ENCODE measurements at regions not wholly inside any gene's neighbourhood (a gene's known extent, or its start where the extent isn't known, plus 50 kb on each side); places are given as distances from the start of the nearest gene placed in this dataset.

- H3K9ac ChIP-seq (replicated peaks; ENCODE audit: extremely low read depth, insufficient read depth, low read length), result no peak overlapping the region
- H4K20me1 ChIP-seq (replicated peaks; ENCODE audit: control insufficient read depth, extremely low read depth, insufficient read depth, low read length), result no peaks in the 10 kb centered on the region
- ChIA-PET POLR2A (no interaction called here), CTCF (interaction anchor here (1.2 kb wide), 1 partner anchor 8 kb away, joined by 3 read pairs; no protein-coding TSS in a partner anchor)
- no peak for TF ChIP-seq JUN (IDR thresholded peaks at IDR 0.05; ENCODE audit: borderline replicate concordance, insufficient read depth, insufficient read length, low read depth)
- no peak for TF ChIP-seq EZH2 (IDR thresholded peaks at IDR 0.05; ENCODE audit: borderline replicate concordance, low read depth, low read length, severe bottlenecking)
- no peak for TF ChIP-seq POLR2A (IDR thresholded peaks at IDR 0.05; ENCODE audit: low read depth, low read length)
- TF ChIP-seq MYC (IDR thresholded peaks at IDR 0.05; ENCODE audit: low read depth, low read length), result no peak
- no peak for TF ChIP-seq FOS (IDR thresholded peaks at IDR 0.05; ENCODE audit: borderline replicate concordance, insufficient read depth, low read length)
- TF ChIP-seq GATA2 (IDR thresholded peaks at IDR 0.05; ENCODE audit: insufficient read depth, insufficient read length, low read depth, low read length), result no peak
- no peak for TF ChIP-seq POLR2AphosphoS5 (IDR thresholded peaks at IDR 0.05; ENCODE audit: insufficient read depth, low read depth, low read length)
- TF ChIP-seq CTCF (IDR thresholded peaks at IDR 0.05; ENCODE audit: extremely low read depth in 1 of 2, insufficient read depth in 1 of 2, low read depth in 1 of 2, low read length in 2 of 2), result no peak
- TF ChIP-seq MAX (IDR thresholded peaks at IDR 0.05; ENCODE audit: insufficient read depth, insufficient read length), result no peak
- H3K27ac ChIP-seq (ENCODE audit: insufficient read depth, low read depth, low read length), result no peak overlapping the region
- H3K4me1 ChIP-seq (ENCODE audit: control insufficient read depth, extremely low read depth, insufficient read depth, low read length), result no peaks in the 10 kb centered on the region
- BruUV-seq (replicated peaks), result no TSS peak
- no peak for DNase-seq (ENCODE audit: low read depth, low spot score)
- no peaks in the 10 kb centered on the region for H3K79me2 ChIP-seq (ENCODE audit: control insufficient read depth, insufficient read depth, low read length)
- H3K36me3 ChIP-seq (ENCODE audit: control insufficient read depth in 2 of 2, extremely low read depth in 1 of 2, insufficient read depth in 2 of 2, low read length in 2 of 2), result no peaks in the 10 kb centered on the region
- no peaks in the 10 kb centered on the region for H3K27me3 ChIP-seq (ENCODE audit: control insufficient read depth in 2 of 2, insufficient read depth in 2 of 2, low read length in 2 of 2)
- no peak overlapping the region for H3K4me3 ChIP-seq (replicated peaks in 1 of 3; ENCODE audit: insufficient read depth in 1 of 3, low read depth in 1 of 3, low read length in 3 of 3)
- no peak for FAIRE-seq
- dilution Hi-C loops (cut with MboI; ENCODE audit: extremely low pct_ligation_motif_present, low sequenced_read_pairs), result no loop called here
- H2AFZ ChIP-seq (ENCODE audit: low read depth, low read length), result no peak overlapping the region
- intact Hi-C loops (cut with micrococcal nuclease), result no loop called here
- no peak overlapping the region for H3K4me2 ChIP-seq (ENCODE audit: insufficient read depth, low read length)
- no peaks in the 10 kb centered on the region for H3K9me1 ChIP-seq (replicated peaks; ENCODE audit: control insufficient read depth, extremely low read depth, insufficient read depth, low read length)
- no peaks in the 10 kb centered on the region for H3K9me3 ChIP-seq (replicated peaks; ENCODE audit: control insufficient read depth, insufficient read depth, low read length)
These were observed 281.3 kb downstream of the SOX9 start for GRCh38 chr17:72401883-72402726.
